ENCODE measurements at regions not wholly inside any gene's neighbourhood (a gene's known extent, or its start where the extent isn't known, plus 50 kb on each side); places are given as distances from the start of the nearest gene placed in this dataset.

DNA sequence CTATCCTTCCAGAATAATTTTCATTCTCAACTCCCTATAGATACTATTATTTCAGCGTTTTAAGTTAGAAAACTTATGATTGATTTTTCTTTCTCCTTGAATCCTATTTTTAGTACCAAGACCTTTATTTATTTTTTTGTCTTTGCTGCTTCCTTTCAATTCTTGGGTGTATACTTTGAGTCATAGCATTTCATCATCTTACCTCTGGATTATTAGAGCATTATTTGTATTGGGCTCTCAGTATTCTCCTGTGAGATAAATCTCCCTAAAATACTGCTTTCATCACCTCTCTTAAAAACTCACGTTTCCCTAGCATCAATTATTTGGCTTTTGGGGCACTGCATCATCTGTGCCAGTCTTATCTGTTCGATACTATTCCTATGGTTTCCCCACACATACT, 222.8 kb downstream of the POSTN start:
- Histone ChIP-seq H3K27me3 (no peaks in the 10 kb centered on the region), H3K36me3 (no peaks in the 10 kb centered on the region), H3K4me1 (no peaks in the 10 kb centered on the region), H3K9me3 (no peaks in the 10 kb centered on the region), H3K4me3 (no peak overlapping the region), H3K27ac (no peak overlapping the region)
- TF ChIP-seq EP300 (IDR thresholded peaks at IDR 0.05) (no peak), POLR2A (IDR thresholded peaks at IDR 0.05) (no peak), POLR2AphosphoS5 (IDR thresholded peaks at IDR 0.05) (no peak)
- TF ChIP-seq, protein P1, sequence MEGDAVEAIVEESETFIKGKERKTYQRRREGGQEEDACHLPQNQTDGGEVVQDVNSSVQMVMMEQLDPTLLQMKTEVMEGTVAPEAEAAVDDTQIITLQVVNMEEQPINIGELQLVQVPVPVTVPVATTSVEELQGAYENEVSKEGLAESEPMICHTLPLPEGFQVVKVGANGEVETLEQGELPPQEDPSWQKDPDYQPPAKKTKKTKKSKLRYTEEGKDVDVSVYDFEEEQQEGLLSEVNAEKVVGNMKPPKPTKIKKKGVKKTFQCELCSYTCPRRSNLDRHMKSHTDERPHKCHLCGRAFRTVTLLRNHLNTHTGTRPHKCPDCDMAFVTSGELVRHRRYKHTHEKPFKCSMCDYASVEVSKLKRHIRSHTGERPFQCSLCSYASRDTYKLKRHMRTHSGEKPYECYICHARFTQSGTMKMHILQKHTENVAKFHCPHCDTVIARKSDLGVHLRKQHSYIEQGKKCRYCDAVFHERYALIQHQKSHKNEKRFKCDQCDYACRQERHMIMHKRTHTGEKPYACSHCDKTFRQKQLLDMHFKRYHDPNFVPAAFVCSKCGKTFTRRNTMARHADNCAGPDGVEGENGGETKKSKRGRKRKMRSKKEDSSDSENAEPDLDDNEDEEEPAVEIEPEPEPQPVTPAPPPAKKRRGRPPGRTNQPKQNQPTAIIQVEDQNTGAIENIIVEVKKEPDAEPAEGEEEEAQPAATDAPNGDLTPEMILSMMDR (IDR thresholded peaks at IDR 0.05), result no peak
- no peak for DNase-seq (ENCODE audit: low spot score in 2 of 2)
- WGBS, result 81% methylated on average over 3 of the region's 3 CpGs

DNA sequence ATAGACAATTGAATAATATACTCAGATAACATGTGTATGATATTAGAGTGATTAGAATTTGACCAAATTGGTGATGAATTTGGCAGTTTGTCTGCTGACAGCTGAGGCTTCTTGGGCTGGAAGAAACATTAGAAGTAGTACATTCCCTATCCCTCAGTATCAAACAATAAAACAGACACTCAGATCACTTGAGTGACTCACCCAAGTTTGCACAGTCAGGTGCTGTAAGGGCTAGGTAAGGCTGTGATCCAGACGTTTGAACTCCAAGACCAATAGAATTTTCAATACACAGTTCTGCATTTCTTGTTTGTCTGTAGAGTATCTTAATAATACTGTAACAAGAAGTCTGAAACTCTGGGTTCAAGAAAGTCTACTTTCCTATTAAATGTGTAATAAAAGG, 223.5 kb downstream of the POSTN start:
- H3K9me3 ChIP-seq, result no peaks in the 10 kb centered on the region
- WGBS, result 53% methylated on average over 1 of the region's 1 CpG

DNA sequence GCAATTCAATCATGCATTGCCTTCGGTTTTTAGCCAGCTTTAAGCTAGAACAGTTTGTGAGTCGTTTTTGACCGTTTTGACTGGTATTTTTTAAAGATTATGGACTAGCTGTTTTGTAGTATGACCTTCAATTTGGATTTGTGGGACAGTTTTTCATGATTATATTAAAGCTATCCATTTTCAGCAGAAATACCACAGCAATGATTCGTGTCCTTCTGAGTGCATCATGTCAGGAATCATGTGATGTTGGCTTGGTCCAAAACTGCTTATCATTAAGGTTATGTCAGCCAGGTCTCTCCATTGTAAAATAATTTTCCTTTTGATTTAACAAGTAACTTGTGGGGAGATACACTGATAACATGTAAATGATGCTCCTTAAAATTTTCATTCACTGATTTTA, 229.0 kb downstream of the POSTN start:
- TF ChIP-seq, protein P1 (IDR thresholded peaks at IDR 0.05), result no peak
- TF ChIP-seq EP300 (IDR thresholded peaks at IDR 0.05), result no peak
- TF ChIP-seq POLR2A (IDR thresholded peaks at IDR 0.05), result no peak
- TF ChIP-seq POLR2AphosphoS5 (IDR thresholded peaks at IDR 0.05), result no peak
- no peaks in the 10 kb centered on the region for H3K27me3 ChIP-seq
- WGBS, result 25% methylated on average over 4 of the region's 4 CpGs

More for the DNA sequence above, 223.5 kb downstream of the POSTN start:
- H3K4me1 ChIP-seq, result no peaks in the 10 kb centered on the region
- no peak overlapping the region for H3K27ac ChIP-seq
- H3K36me3 ChIP-seq, result no peaks in the 10 kb centered on the region
- TF ChIP-seq EP300 (IDR thresholded peaks at IDR 0.05) (no peak), POLR2A (IDR thresholded peaks at IDR 0.05) (no peak), POLR2AphosphoS5 (IDR thresholded peaks at IDR 0.05) (no peak)
- TF ChIP-seq, protein P1 (IDR thresholded peaks at IDR 0.05), result no peak
- H3K4me3 ChIP-seq, result no peak overlapping the region
- DNase-seq (ENCODE audit: low spot score in 2 of 2), result no peak
- no peaks in the 10 kb centered on the region for H3K27me3 ChIP-seq

DNA sequence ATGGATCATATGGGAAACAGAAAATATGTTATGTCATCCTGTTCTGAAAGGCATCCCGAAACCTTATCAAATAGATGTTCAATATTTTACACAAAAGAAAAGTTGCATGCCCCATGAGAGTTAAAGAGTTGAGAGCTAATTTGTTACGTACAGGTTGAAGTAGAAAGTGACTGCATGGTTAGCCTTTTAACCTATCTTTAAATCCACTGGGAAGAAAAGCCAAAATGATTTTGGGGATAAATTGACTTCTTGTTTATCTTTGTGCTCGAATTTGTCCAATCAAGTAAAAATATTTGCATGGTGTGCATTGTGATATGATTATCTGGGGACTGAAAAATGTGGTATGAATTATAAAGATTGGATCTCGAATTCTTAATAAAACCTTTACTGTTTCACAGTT, 230.1 kb downstream of the POSTN start:
- TF ChIP-seq, protein P1 (IDR thresholded peaks at IDR 0.05), result no peak
- no peak for TF ChIP-seq POLR2AphosphoS5 (IDR thresholded peaks at IDR 0.05)
- no peak for TF ChIP-seq POLR2A (IDR thresholded peaks at IDR 0.05)
- TF ChIP-seq EP300 (IDR thresholded peaks at IDR 0.05), result no peak
- no peak overlapping the region for H3K4me3 ChIP-seq
- 69% methylated on average over 4 of the region's 4 CpGs for WGBS
- H3K9me3 ChIP-seq, result no peaks in the 10 kb centered on the region
- no peaks in the 10 kb centered on the region for H3K36me3 ChIP-seq
- DNase-seq (ENCODE audit: low spot score in 2 of 2), result no peak
- H3K27ac ChIP-seq, result no peak overlapping the region
- no peaks in the 10 kb centered on the region for H3K27me3 ChIP-seq
- H3K4me1 ChIP-seq, result no peaks in the 10 kb centered on the region

More for the DNA sequence above, 229.0 kb downstream of the POSTN start:
- H3K36me3 ChIP-seq, result no peaks in the 10 kb centered on the region
- no peak overlapping the region for H3K4me3 ChIP-seq
- no peaks in the 10 kb centered on the region for H3K4me1 ChIP-seq
- no peaks in the 10 kb centered on the region for H3K9me3 ChIP-seq
- H3K27ac ChIP-seq, result no peak overlapping the region
- no peak for DNase-seq (ENCODE audit: low spot score in 2 of 2)

DNA sequence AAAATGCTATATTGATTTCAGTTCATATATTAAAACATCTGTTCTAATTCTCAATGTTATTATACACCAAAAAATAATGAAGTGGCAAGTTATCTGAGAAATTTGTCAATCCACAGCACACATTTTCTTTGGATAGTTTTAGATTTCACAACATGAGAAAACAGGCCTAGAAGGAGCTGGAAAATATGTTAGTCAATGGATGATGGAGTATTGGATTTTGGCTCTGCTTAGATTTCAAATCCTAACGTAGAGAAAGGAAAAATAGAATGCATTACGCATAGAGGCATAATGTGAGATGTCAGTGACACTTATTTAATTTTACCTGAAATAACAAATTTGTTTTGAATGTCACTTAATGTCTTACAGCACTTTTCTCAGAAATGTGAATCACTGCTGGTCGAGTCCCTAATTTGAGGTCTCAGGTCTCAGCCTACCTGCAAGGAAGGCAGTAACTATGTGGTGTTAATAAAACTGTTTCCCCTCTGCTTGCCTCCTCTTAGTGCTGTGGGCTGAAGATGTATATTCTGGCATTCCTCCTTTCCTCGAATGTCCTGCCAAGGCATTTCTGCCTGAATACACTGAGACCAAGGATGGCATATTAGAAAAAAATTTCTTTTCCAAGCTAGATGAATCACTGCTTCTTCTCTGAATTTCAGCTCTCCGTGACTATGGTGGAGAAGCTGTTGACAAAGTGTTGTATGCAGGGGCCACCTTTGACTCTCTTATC, 232.4 kb downstream of the POSTN start:
- Histone ChIP-seq H3K4me3 (no peak overlapping the region), H3K27me3 (no peaks in the 10 kb centered on the region), H3K36me3 (no peaks in the 10 kb centered on the region), H3K27ac (no peak overlapping the region), H3K9me3 (no peaks in the 10 kb centered on the region), H3K4me1 (no peaks in the 10 kb centered on the region)
- TF ChIP-seq, protein P1 (IDR thresholded peaks at IDR 0.05), result no peak
- no peak for TF ChIP-seq POLR2A (IDR thresholded peaks at IDR 0.05)
- TF ChIP-seq POLR2AphosphoS5 (IDR thresholded peaks at IDR 0.05), result no peak
- no peak for TF ChIP-seq EP300 (IDR thresholded peaks at IDR 0.05)
- DNase-seq (ENCODE audit: low spot score in 2 of 2), result no peak
- 81% methylated on average over 5 of the region's 5 CpGs for WGBS
